Stimulated activated CD8-positive, alpha-beta memory T cell treated with anti-CD3 and anti-CD28 coated beads, Interleukin-15, amount 100 ng/mL, for 1 hour (primary cell): ENCODE measurements at regions not wholly inside any gene's neighbourhood (a gene's known extent, or its start where the extent isn't known, plus 50 kb on each side); places are given as distances from the start of the nearest gene placed in this dataset.

Experiments used
- DNase-seq: peaks from one replicate; pipeline ENCODE4 v3.0.0-alpha.2; 2020; ENCODE audit warnings: low read depth

GRCh38 chr14:50038398-50039119, 77.8 kb downstream of the VCPKMT start:
- DNase-seq: no peak

- DNase-seq: no peak
Observed at GRCh38 chr14:50039120-50039517, 77.3 kb downstream of the VCPKMT start.

- DNase-seq: no peak
Observed at GRCh38 chr14:50039734-50040400, 76.5 kb downstream of the VCPKMT start.

- DNase-seq: no peak
Observed at GRCh38 chr14:50040401-50040775, 76.0 kb downstream of the VCPKMT start.

GRCh38 chr14:50040895-50041465, 75.4 kb downstream of the VCPKMT start:
- DNase-seq: no peak

GRCh38 chr14:50041980-50042379, 74.4 kb downstream of the VCPKMT start:
- DNase-seq: no peak

GRCh38 chr14:50044042-50044651, 72.2 kb downstream of the VCPKMT start:
- no peak for DNase-seq

- no peak for DNase-seq
Observed at GRCh38 chr14:50045039-50045711, 71.2 kb downstream of the VCPKMT start.

- no peak for DNase-seq
Observed at GRCh38 chr14:50045837-50046236, 70.5 kb downstream of the VCPKMT start.

GRCh38 chr14:50047274-50047676, 69.1 kb downstream of the VCPKMT start:
- no peak for DNase-seq

- no peak for DNase-seq
Observed at GRCh38 chr14:50049093-50049492, 67.3 kb downstream of the VCPKMT start.

GRCh38 chr14:50049703-50050570, 66.4 kb downstream of the VCPKMT start:
- DNase-seq: no peak

GRCh38 chr14:50051106-50051505, 65.3 kb downstream of the VCPKMT start:
- DNase-seq: no peak

- no peak for DNase-seq
Observed at GRCh38 chr14:50051706-50052105, 64.7 kb downstream of the VCPKMT start.

- DNase-seq: no peak
Observed at GRCh38 chr14:50052517-50052916, 63.9 kb downstream of the VCPKMT start.

- DNase-seq: no peak
Observed at GRCh38 chr14:50053935-50054334, 62.4 kb downstream of the VCPKMT start.

- no peak for DNase-seq
Observed at GRCh38 chr14:50055461-50056228, 60.7 kb downstream of the VCPKMT start.

- DNase-seq: no peak
Observed at GRCh38 chr14:50056435-50056834, 59.9 kb downstream of the VCPKMT start.

- DNase-seq: no peak
Observed at GRCh38 chr14:50057331-50057730, 59.0 kb downstream of the VCPKMT start.

GRCh38 chr14:50058113-50058512, 58.3 kb downstream of the VCPKMT start:
- no peak for DNase-seq
